Type B pancreatic cell (in vitro differentiated cells): ENCODE measurements at regions not wholly inside any gene's neighbourhood (a gene's known extent, or its start where the extent isn't known, plus 50 kb on each side); places are given as distances from the start of the nearest gene placed in this dataset.

Experiments used
- DNase-seq: peaks from one replicate; pipeline ENCODE4 v3.0.0; 2021; ENCODE audit warnings: mixed read lengths; ENCODE audit not compliant: unreplicated experiment; ENCODE audit errors: extremely low spot score
- H3K27ac Mint-ChIP-seq: 2 replicates; pipeline ENCODE4 v1.8.0; 2021; ENCODE audit warnings: mild to moderate bottlenecking, mixed read lengths
- H3K27me3 Mint-ChIP-seq: 2 replicates; pipeline ENCODE4 v1.8.0; 2021; ENCODE audit warnings: mixed read lengths
- H3K36me3 Mint-ChIP-seq: 2 replicates; pipeline ENCODE4 v1.8.0; 2021; ENCODE audit warnings: mixed read lengths
- H3K4me1 Mint-ChIP-seq: one replicate; pipeline ENCODE4 v1.8.0; 2021; ENCODE audit warnings: mixed read lengths; ENCODE audit not compliant: unreplicated experiment
- H3K4me3 Mint-ChIP-seq: 2 replicates; pipeline ENCODE4 v1.8.0; 2021; ENCODE audit warnings: mild to moderate bottlenecking, mixed read lengths
- H3K9me3 Mint-ChIP-seq: 2 replicates; pipeline ENCODE4 v1.8.0; 2021; ENCODE audit warnings: mixed read lengths
- CTCF ChIP-seq: fragments of 200-600 bp; sonication (generic); conservative IDR thresholded peaks from 2 replicates; pipeline ENCODE4 v1.5.0; 2021; ENCODE audit warnings: antibody characterized with exemption, mild to moderate bottlenecking

- no peak for TF ChIP-seq CTCF
- Mint-ChIP-seq H3K27me3 (no peaks in the 10 kb centered on the region), H3K4me3 (no peak overlapping the region), H3K36me3 (no peaks in the 10 kb centered on the region), H3K4me1 (no peaks in the 10 kb centered on the region), H3K9me3 (peaks cover 21% of the 10 kb centered on the region), H3K27ac (no peak overlapping the region)
- no peak for DNase-seq
Observed at GRCh38 chr19:27722625-27723024, 1490.3 kb downstream of the UQCRFS1 start.

- Mint-ChIP-seq H3K36me3 (no peaks in the 10 kb centered on the region), H3K9me3 (peaks cover 29% of the 10 kb centered on the region), H3K4me1 (no peaks in the 10 kb centered on the region), H3K27me3 (no peaks in the 10 kb centered on the region), H3K4me3 (no peak overlapping the region), H3K27ac (no peak overlapping the region)
- DNase-seq = no peak
- no peak for TF ChIP-seq CTCF
Observed at GRCh38 chr19:27720155-27720554, 1492.8 kb downstream of the UQCRFS1 start.

GRCh38 chr19:27719034-27719433 is 1493.9 kb downstream of the UQCRFS1 start:
- H3K36me3 Mint-ChIP-seq = no peaks in the 10 kb centered on the region
- no peak overlapping the region for H3K27ac Mint-ChIP-seq

GRCh38 chr19:27718234-27718633 is 1494.7 kb downstream of the UQCRFS1 start:
- Mint-ChIP-seq H3K36me3 (no peaks in the 10 kb centered on the region), H3K27me3 (no peaks in the 10 kb centered on the region), H3K4me3 (no peak overlapping the region), H3K4me1 (no peaks in the 10 kb centered on the region), H3K27ac (no peak overlapping the region), H3K9me3 (peaks cover 29% of the 10 kb centered on the region)
- no peak for TF ChIP-seq CTCF
- no peak for DNase-seq

More at GRCh38 chr19:27719034-27719433, 1493.9 kb downstream of the UQCRFS1 start:
- Mint-ChIP-seq H3K9me3 (peaks cover 29% of the 10 kb centered on the region), H3K4me1 (no peaks in the 10 kb centered on the region), H3K4me3 (no peak overlapping the region), H3K27me3 (no peaks in the 10 kb centered on the region)
- no peak for TF ChIP-seq CTCF
- DNase-seq = no peak

- no peaks in the 10 kb centered on the region for H3K27me3 Mint-ChIP-seq
- H3K4me1 Mint-ChIP-seq = no peaks in the 10 kb centered on the region
- H3K4me3 Mint-ChIP-seq = no peak overlapping the region
- no peak for DNase-seq
- H3K9me3 Mint-ChIP-seq = peaks cover 29% of the 10 kb centered on the region
- H3K36me3 Mint-ChIP-seq = no peaks in the 10 kb centered on the region
- TF ChIP-seq CTCF = no peak
- H3K27ac Mint-ChIP-seq = no peak overlapping the region
Observed at GRCh38 chr19:27717825-27718224, 1495.1 kb downstream of the UQCRFS1 start.

GRCh38 chr19:27716922-27717321 is 1496.0 kb downstream of the UQCRFS1 start:
- H3K36me3 Mint-ChIP-seq = no peaks in the 10 kb centered on the region
- no peak for TF ChIP-seq CTCF
- H3K9me3 Mint-ChIP-seq = peaks cover 29% of the 10 kb centered on the region
- no peak overlapping the region for H3K4me3 Mint-ChIP-seq
- DNase-seq = no peak
- H3K4me1 Mint-ChIP-seq = no peaks in the 10 kb centered on the region
- no peak overlapping the region for H3K27ac Mint-ChIP-seq
- H3K27me3 Mint-ChIP-seq = no peaks in the 10 kb centered on the region
